ENCODE measurements at regions not wholly inside any gene's neighbourhood (a gene's known extent, or its start where the extent isn't known, plus 50 kb on each side); places are given as distances from the start of the nearest gene placed in this dataset.

GRCh38 chr1:199953651-199954050, 73.9 kb upstream of the NR5A2 start:
- Histone ChIP-seq H3K4me2 (ENCODE audit: low read length) (no peak overlapping the region), H3K9me3 (ENCODE audit: insufficient read depth, low read depth, low read length) (no peaks in the 10 kb centered on the region), H2AFZ (ENCODE audit: low read depth, low read length) (no peak overlapping the region), H4K20me1 (ENCODE audit: insufficient read depth, low read length) (no peaks in the 10 kb centered on the region), H3K79me2 (ENCODE audit: insufficient read depth, low read length) (no peaks in the 10 kb centered on the region), H3K27me3 (ENCODE audit: insufficient read depth, low read length) (peaks cover 3% of the 10 kb centered on the region), H3K36me3 (ENCODE audit: insufficient read depth, low read length) (no peaks in the 10 kb centered on the region), H3K4me1 (ENCODE audit: insufficient read depth, low read length) (no peaks in the 10 kb centered on the region), H3K4me3 (ENCODE audit: insufficient read depth, low read depth, low read length) (no peak overlapping the region), H3K9ac (ENCODE audit: low read length) (no peak overlapping the region), H3K27ac (ENCODE audit: low read depth, low read length) (no peak overlapping the region)
- TF ChIP-seq EZH2 (IDR thresholded peaks at IDR 0.05; ENCODE audit: insufficient read depth, low read length) (no peak), CTCF (IDR thresholded peaks at IDR 0.05; ENCODE audit: insufficient read depth, low read depth, low read length) (no peak)
- no peak for FAIRE-seq
- Mint-ChIP-seq H3K36me3 (ENCODE audit: low read depth, unreplicated experiment) (no peaks in the 10 kb centered on the region), H3K9me3 (ENCODE audit: unreplicated experiment) (no peaks in the 10 kb centered on the region), H3K27ac (ENCODE audit: unreplicated experiment) (no peak overlapping the region), H3K4me3 (ENCODE audit: unreplicated experiment) (no peak overlapping the region), H3K4me1 (ENCODE audit: low read depth, unreplicated experiment) (no peaks in the 10 kb centered on the region), H3K27me3 (ENCODE audit: low read depth, unreplicated experiment) (no peaks in the 10 kb centered on the region)
- DNase-seq (ENCODE audit: low read depth), result no peak

- H3K4me3 Mint-ChIP-seq (ENCODE audit: unreplicated experiment), result no peak overlapping the region
- H3K27ac Mint-ChIP-seq (ENCODE audit: unreplicated experiment), result no peak overlapping the region
- Histone ChIP-seq H3K4me3 (ENCODE audit: insufficient read depth, low read depth, low read length) (no peak overlapping the region), H3K27me3 (ENCODE audit: insufficient read depth, low read length) (peaks cover 3% of the 10 kb centered on the region), H3K4me1 (ENCODE audit: insufficient read depth, low read length) (no peaks in the 10 kb centered on the region), H3K9ac (ENCODE audit: low read length) (no peak overlapping the region), H4K20me1 (ENCODE audit: insufficient read depth, low read length) (no peaks in the 10 kb centered on the region), H2AFZ (ENCODE audit: low read depth, low read length) (no peak overlapping the region), H3K36me3 (ENCODE audit: insufficient read depth, low read length) (no peaks in the 10 kb centered on the region), H3K27ac (ENCODE audit: low read depth, low read length) (no peak overlapping the region), H3K4me2 (ENCODE audit: low read length) (no peak overlapping the region), H3K9me3 (ENCODE audit: insufficient read depth, low read depth, low read length) (no peaks in the 10 kb centered on the region), H3K79me2 (ENCODE audit: insufficient read depth, low read length) (no peaks in the 10 kb centered on the region)
- H3K9me3 Mint-ChIP-seq (ENCODE audit: unreplicated experiment), result no peaks in the 10 kb centered on the region
- H3K4me1 Mint-ChIP-seq (ENCODE audit: low read depth, unreplicated experiment), result no peaks in the 10 kb centered on the region
- H3K36me3 Mint-ChIP-seq (ENCODE audit: low read depth, unreplicated experiment), result no peaks in the 10 kb centered on the region
- DNase-seq (ENCODE audit: low read depth) (no peak), FAIRE-seq (no peak)
- peak; percentile 17 for TF ChIP-seq CTCF (IDR thresholded peaks at IDR 0.05; ENCODE audit: insufficient read depth, low read depth, low read length)
- TF ChIP-seq EZH2 (IDR thresholded peaks at IDR 0.05; ENCODE audit: insufficient read depth, low read length), result no peak
- no peaks in the 10 kb centered on the region for H3K27me3 Mint-ChIP-seq (ENCODE audit: low read depth, unreplicated experiment)
These were observed 72.8 kb upstream of the NR5A2 start for GRCh38 chr1:199954699-199955098.

GRCh38 chr1:199955235-199955634, 72.3 kb upstream of the NR5A2 start:
- no peak overlapping the region for H3K27ac ChIP-seq (ENCODE audit: low read depth, low read length)
- H3K27ac Mint-ChIP-seq (ENCODE audit: unreplicated experiment), result no peak overlapping the region
- FAIRE-seq, result no peak

More at GRCh38 chr1:199955235-199955634, 72.3 kb upstream of the NR5A2 start:
- no peaks in the 10 kb centered on the region for H3K9me3 ChIP-seq (ENCODE audit: insufficient read depth, low read depth, low read length)
- Mint-ChIP-seq H3K27me3 (ENCODE audit: low read depth, unreplicated experiment) (no peaks in the 10 kb centered on the region), H3K36me3 (ENCODE audit: low read depth, unreplicated experiment) (no peaks in the 10 kb centered on the region), H3K9me3 (ENCODE audit: unreplicated experiment) (no peaks in the 10 kb centered on the region), H3K4me1 (ENCODE audit: low read depth, unreplicated experiment) (no peaks in the 10 kb centered on the region), H3K4me3 (ENCODE audit: unreplicated experiment) (no peak overlapping the region)
- H4K20me1 ChIP-seq (ENCODE audit: insufficient read depth, low read length), result no peaks in the 10 kb centered on the region
- no peak overlapping the region for H2AFZ ChIP-seq (ENCODE audit: low read depth, low read length)
- no peak overlapping the region for H3K4me3 ChIP-seq (ENCODE audit: insufficient read depth, low read depth, low read length)
- peaks cover 3% of the 10 kb centered on the region for H3K27me3 ChIP-seq (ENCODE audit: insufficient read depth, low read length)
- no peaks in the 10 kb centered on the region for H3K36me3 ChIP-seq (ENCODE audit: insufficient read depth, low read length)
- H3K4me1 ChIP-seq (ENCODE audit: insufficient read depth, low read length), result no peaks in the 10 kb centered on the region
- no peak overlapping the region for H3K9ac ChIP-seq (ENCODE audit: low read length)
- no peaks in the 10 kb centered on the region for H3K79me2 ChIP-seq (ENCODE audit: insufficient read depth, low read length)
- no peak for TF ChIP-seq CTCF (IDR thresholded peaks at IDR 0.05; ENCODE audit: insufficient read depth, low read depth, low read length)
- TF ChIP-seq EZH2 (IDR thresholded peaks at IDR 0.05; ENCODE audit: insufficient read depth, low read length), result no peak
- DNase-seq (ENCODE audit: low read depth), result no peak
- H3K4me2 ChIP-seq (ENCODE audit: low read length), result no peak overlapping the region

Measured in astrocyte (in vitro differentiated cells and primary cell).